CD4-positive, alpha-beta T cell treated with Interleukin-17A for 1 hour (primary cell): ENCODE measurements at regions not wholly inside any gene's neighbourhood (a gene's known extent, or its start where the extent isn't known, plus 50 kb on each side); places are given as distances from the start of the nearest gene placed in this dataset.

ENCODE experiments used
- DNase-seq: peaks from one replicate; pipeline ENCODE4 v3.0.0-alpha.2; 2020

GRCh38 chr20:39161900-39162299, 199.8 kb downstream of the DHX35 start:
- no peak for DNase-seq

GRCh38 chr20:39155971-39156370, 193.8 kb downstream of the DHX35 start:
- DNase-seq, result no peak

- no peak for DNase-seq
Measured at GRCh38 chr20:39152742-39153141, 190.6 kb downstream of the DHX35 start.

GRCh38 chr20:39152126-39152525, 190.0 kb downstream of the DHX35 start:
- DNase-seq, result no peak

DNA sequence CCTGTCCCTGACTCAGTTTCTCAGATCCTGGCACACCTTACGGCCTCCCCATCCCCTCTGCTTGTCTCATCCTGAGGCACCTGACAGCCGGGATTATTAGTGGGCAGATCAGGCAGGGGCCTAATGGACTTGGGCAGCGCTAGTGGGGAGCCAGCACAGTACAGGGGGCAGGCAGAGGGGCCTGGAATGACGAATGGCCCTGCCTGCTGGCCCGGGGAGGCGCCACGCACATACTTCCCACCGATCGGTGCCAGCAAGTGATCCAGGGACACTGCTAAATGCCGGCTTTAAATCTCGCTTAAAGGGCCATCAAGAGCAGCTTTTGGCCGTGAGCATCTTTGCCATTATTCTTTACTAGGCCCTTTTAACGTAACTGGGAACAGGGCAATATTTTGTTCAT, 188.4 kb downstream of the DHX35 start:
- DNase-seq, result no peak

DNA sequence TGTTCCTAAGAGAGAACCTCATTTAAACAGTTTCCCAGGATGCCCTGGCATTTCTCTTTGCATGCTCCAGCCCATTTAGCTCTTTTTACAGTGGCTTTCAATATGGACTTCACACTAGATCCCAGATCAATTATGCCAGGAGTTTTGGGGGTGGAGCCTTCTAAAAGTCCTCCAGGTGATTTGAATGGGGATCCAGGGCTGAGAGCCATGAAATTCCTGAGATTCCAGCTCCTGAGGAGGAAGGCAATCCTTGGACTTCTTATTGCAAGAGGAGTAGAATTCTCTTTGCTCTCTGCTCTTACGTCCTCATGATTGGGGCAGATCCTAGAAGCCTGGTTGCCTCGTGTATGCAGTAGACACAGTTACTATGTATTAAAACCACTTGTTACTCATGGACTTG, 184.2 kb downstream of the DHX35 start:
- no peak for DNase-seq

DNA sequence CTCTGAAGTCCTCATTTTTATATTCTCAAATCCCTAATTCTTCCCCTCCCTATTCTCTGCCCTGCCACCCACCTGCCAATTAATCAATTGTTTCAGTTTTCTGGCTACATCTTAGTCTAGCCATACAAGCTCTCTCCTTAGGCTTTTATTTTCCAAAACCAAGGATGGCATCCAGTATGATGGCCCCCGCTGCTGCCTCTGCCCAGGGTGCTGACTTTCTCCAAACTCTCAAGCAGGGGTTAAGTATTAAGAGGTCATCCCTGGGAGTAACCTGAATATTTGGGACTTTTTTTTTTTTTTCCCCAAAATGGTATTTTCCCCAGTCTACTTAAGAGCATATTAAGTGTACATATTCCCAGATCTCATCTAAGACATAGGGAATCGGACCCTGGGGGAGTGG, 183.8 kb downstream of the DHX35 start:
- DNase-seq, result no peak

- no peak for DNase-seq
Measured at GRCh38 chr20:39144757-39145156, 182.6 kb downstream of the DHX35 start.

GRCh38 chr20:39142407-39143096, 180.4 kb downstream of the DHX35 start:
- DNase-seq, result no peak

DNA sequence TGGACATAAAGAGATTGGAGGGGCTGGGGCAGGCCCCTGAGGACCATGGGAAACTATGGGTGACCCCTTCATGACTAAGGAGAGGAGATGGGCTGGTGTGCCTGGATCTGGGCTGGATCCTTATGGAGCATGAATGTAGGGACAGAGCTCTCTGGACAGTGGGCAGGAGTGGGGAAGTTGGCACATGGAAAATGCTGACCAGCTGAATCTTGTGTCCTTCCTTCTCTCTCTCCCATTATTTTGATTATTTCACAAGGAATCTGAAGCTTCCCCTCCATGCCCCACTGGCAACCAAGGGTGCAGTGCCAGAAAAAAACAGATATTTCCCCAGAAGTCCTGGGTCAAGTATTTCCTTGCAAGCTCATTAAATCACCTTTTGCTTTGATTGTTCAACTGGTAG, 175.2 kb downstream of the DHX35 start:
- DNase-seq, result no peak

DNA sequence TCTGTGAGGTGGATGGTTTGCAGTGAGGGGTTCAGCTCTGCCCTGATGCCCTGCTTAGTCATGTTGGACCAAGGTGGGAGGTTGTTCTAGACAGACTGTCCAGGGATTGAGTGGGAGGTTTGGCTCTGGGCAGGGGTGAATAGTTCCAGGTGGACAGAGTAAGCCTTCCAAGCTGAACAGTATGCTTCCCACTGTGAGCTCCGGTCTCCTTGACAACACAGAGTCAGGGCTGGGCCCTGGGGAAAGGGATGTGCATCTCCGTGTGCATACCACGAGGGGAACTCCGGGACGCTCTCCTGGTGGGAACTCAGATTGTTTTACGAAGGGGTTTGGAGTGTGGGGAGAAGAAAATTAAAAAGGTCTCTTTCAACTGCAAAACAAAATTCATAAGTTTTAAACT, 174.7 kb downstream of the DHX35 start:
- no peak for DNase-seq

GRCh38 chr20:39135885-39136544, 173.9 kb downstream of the DHX35 start:
- DNase-seq, result no peak

DNA sequence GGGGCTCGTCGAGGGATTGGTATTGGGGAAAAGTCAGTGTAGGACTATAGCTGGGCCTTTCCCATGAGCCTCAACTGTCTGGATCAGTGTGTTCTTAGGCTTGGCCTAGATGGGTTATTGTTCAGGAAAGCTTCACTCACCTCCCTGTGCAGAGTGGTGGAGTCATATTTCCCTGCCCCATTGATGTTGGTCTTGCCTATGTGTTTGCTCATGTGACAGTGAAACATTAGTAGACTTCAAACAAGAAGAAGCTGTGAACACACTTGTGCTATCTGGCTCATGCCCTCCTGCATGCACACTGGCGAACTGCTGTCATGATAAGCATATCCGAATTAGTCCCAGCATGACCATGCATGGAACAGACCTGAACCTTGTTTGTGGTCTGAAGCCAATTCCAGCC, 171.1 kb downstream of the DHX35 start:
- no peak for DNase-seq

GRCh38 chr20:39132511-39132910, 170.4 kb downstream of the DHX35 start:
- DNase-seq, result no peak

- DNase-seq, result no peak
Measured at GRCh38 chr20:39132093-39132492, 169.9 kb downstream of the DHX35 start.

DNA sequence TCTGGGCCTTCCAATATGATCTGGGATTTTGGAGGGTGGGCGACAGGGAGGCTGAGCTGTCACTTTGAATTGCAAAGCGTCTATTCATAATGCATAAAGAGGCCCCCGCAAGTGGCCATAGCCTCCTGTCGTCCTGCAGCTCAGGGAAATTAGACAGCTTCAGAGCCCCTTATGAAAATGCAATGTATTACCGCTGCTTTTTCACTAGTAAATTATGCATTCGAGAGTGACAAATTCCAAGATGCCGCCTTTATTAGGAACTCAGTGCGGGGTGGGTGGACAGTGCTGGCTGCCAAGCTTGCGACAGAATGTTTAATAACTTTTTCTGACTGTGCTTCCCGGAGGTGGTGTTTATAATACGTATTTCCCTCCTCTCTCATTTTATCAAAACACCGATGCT, 168.5 kb downstream of the DHX35 start:
- no peak for DNase-seq

GRCh38 chr20:39129523-39129922, 167.4 kb downstream of the DHX35 start:
- no peak for DNase-seq

- no peak for DNase-seq
Measured at GRCh38 chr20:39124064-39124463, 161.9 kb downstream of the DHX35 start.

DNA sequence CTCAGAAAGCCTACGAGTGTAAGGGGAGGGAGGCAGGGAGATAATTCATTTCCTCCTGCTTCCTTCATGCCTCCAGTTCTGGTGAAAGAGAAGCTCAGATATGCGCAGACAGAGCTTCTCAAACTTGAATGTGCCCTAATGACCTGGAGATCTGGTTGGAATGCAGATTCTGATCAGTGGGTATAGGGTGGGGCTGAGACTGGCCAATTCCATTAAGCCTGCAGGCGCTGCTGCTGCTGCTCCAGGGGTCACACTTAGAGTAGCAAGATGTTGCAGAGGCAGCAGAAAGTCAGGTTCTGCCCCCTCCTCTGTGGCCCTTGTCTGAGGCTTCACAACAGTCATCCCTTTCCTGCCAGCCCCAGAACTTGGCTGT, 161.0 kb downstream of the DHX35 start:
- no peak for DNase-seq

- DNase-seq, result no peak
Measured at GRCh38 chr20:39117491-39117890, 155.3 kb downstream of the DHX35 start.

DNA sequence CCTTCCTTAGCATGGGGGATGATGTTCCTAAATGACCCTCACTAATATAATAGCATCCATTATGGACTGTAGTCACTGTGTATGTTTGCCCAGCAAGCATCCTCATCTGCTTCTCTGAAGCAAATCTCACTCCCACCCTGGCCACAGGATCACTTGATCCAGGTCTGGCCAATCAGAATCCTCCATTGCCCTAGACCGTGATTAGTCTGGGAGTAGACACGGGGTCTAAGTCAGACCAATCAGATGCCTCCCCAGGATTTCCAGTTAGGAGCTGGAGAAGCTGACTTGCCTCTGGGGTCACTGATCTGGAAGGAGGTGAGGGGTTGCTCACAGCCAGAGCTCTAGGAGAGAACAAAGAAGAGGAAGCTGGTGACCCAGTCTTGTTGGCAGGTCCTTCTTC, 153.9 kb downstream of the DHX35 start:
- no peak for DNase-seq

GRCh38 chr20:39112178-39112743, 150.1 kb downstream of the DHX35 start:
- no peak for DNase-seq

DNA sequence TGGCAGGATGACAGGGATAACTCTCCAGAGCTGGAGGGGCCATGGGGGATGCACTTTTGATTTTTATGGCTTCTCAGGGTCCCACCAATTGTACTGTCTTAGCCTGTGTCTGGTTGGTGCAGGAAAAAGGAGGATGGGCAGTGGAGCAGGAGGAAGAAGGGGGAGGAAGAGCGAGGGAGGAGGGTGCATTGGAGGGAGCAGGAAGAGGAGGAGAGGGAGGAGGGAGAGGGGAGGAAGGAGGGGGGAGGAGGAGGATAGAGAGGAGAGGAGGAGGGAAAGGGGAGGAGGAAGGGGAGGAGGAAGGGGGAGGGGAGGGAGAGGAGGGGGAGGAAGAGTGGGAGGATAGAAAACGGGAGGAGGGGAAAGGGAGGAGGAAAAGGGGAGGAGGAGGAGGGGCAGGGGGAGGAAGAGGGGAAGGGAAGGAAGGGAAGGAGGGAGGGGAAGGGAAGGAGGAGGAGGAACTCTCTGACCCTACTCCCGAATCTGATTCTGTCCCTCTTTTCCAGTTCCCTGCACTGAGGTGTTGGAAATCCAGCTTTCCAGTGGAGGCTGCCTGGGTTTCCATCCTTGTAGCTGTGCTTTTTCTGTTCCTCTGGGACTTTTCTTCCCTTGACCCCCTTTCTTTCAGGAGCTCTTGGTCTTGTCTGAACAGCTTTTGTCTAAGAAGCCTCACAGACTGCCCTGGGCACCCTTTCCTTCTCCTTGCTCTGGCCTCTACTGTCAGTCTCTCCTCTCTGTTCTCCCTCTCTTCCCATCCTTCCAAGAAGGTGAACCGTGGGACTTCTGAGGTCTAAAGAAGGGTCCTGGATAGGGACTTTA, 149.4 kb downstream of the DHX35 start:
- DNase-seq, result no peak

- DNase-seq, result no peak
Measured at GRCh38 chr20:39110819-39111136, 148.6 kb downstream of the DHX35 start.
